ENCODE measurements at regions not wholly inside any gene's neighbourhood (a gene's known extent, or its start where the extent isn't known, plus 50 kb on each side); places are given as distances from the start of the nearest gene placed in this dataset.

- in situ Hi-C loops (cut with HindIII; ENCODE audit: low pct_unique_long_range_greater_than_20kb, low sequenced_read_pairs) = no loop called here
- no peak for DNase-seq (ENCODE audit: low read depth in 1 of 2, low spot score in 1 of 2)
These were observed 85.9 kb upstream of the CCDC91 start for GRCh38 chr12:28104316-28104715.

GRCh38 chr12:28104903-28105864, 85.1 kb upstream of the CCDC91 start:
- TF ChIP-seq JUND (IDR thresholded peaks at IDR 0.05; ENCODE audit: low read depth) = no peak
- no peak for DNase-seq (ENCODE audit: low read depth in 1 of 2, low spot score in 1 of 2)
- in situ Hi-C loops (cut with HindIII; ENCODE audit: low pct_unique_long_range_greater_than_20kb, low sequenced_read_pairs) = no loop called here

More at GRCh38 chr12:28104316-28104715, 85.9 kb upstream of the CCDC91 start:
- TF ChIP-seq JUND (IDR thresholded peaks at IDR 0.05; ENCODE audit: low read depth) = no peak

GRCh38 chr12:28107679-28108078, 82.6 kb upstream of the CCDC91 start:
- in situ Hi-C loops (cut with HindIII; ENCODE audit: low pct_unique_long_range_greater_than_20kb, low sequenced_read_pairs) = no loop called here
- no peak for TF ChIP-seq JUND (IDR thresholded peaks at IDR 0.05; ENCODE audit: low read depth)
- DNase-seq (ENCODE audit: low read depth in 1 of 2, low spot score in 1 of 2) = no peak

- in situ Hi-C loops (cut with HindIII; ENCODE audit: low pct_unique_long_range_greater_than_20kb, low sequenced_read_pairs) = no loop called here
- DNase-seq (ENCODE audit: low read depth in 1 of 2, low spot score in 1 of 2) = no peak
- TF ChIP-seq JUND (IDR thresholded peaks at IDR 0.05; ENCODE audit: low read depth) = no peak
These were observed 81.7 kb upstream of the CCDC91 start for GRCh38 chr12:28108599-28108998.

GRCh38 chr12:28110329-28110728, 79.9 kb upstream of the CCDC91 start:
- peak in 1 of 2 experiments; percentile 17 for DNase-seq (ENCODE audit: low read depth in 1 of 2, low spot score in 1 of 2)
- in situ Hi-C loops (cut with HindIII; ENCODE audit: low pct_unique_long_range_greater_than_20kb, low sequenced_read_pairs) = no loop called here
- no peak for TF ChIP-seq JUND (IDR thresholded peaks at IDR 0.05; ENCODE audit: low read depth)

- TF ChIP-seq JUND (IDR thresholded peaks at IDR 0.05; ENCODE audit: low read depth) = no peak
- in situ Hi-C loops (cut with HindIII; ENCODE audit: low pct_unique_long_range_greater_than_20kb, low sequenced_read_pairs) = no loop called here
These were observed 75.8 kb upstream of the CCDC91 start for GRCh38 chr12:28114488-28114887.

GRCh38 chr12:28121433-28121832, 68.8 kb upstream of the CCDC91 start:
- in situ Hi-C loops (cut with HindIII; ENCODE audit: low pct_unique_long_range_greater_than_20kb, low sequenced_read_pairs) = no loop called here
- DNase-seq (ENCODE audit: low read depth in 1 of 2, low spot score in 1 of 2) = no peak
- TF ChIP-seq JUND (IDR thresholded peaks at IDR 0.05; ENCODE audit: low read depth) = no peak

More at GRCh38 chr12:28114488-28114887, 75.8 kb upstream of the CCDC91 start:
- no peak for DNase-seq (ENCODE audit: low read depth in 1 of 2, low spot score in 1 of 2)

- no peak for DNase-seq (ENCODE audit: low read depth in 1 of 2, low spot score in 1 of 2)
- no peak for TF ChIP-seq JUND (IDR thresholded peaks at IDR 0.05; ENCODE audit: low read depth)
- in situ Hi-C loops (cut with HindIII; ENCODE audit: low pct_unique_long_range_greater_than_20kb, low sequenced_read_pairs) = no loop called here
These were observed 68.2 kb upstream of the CCDC91 start for GRCh38 chr12:28121899-28122655.

GRCh38 chr12:28122756-28123155, 67.5 kb upstream of the CCDC91 start:
- DNase-seq (ENCODE audit: low read depth in 1 of 2, low spot score in 1 of 2) = no peak
- no peak for TF ChIP-seq JUND (IDR thresholded peaks at IDR 0.05; ENCODE audit: low read depth)
- in situ Hi-C loops (cut with HindIII; ENCODE audit: low pct_unique_long_range_greater_than_20kb, low sequenced_read_pairs) = no loop called here

GRCh38 chr12:28127455-28127854, 62.8 kb upstream of the CCDC91 start:
- TF ChIP-seq JUND (IDR thresholded peaks at IDR 0.05; ENCODE audit: low read depth) = no peak
- in situ Hi-C loops (cut with HindIII; ENCODE audit: low pct_unique_long_range_greater_than_20kb, low sequenced_read_pairs) = no loop called here

GRCh38 chr12:28129031-28129430, 61.2 kb upstream of the CCDC91 start:
- DNase-seq (ENCODE audit: low read depth in 1 of 2, low spot score in 1 of 2) = no peak
- in situ Hi-C loops (cut with HindIII; ENCODE audit: low pct_unique_long_range_greater_than_20kb, low sequenced_read_pairs) = no loop called here
- TF ChIP-seq JUND (IDR thresholded peaks at IDR 0.05; ENCODE audit: low read depth) = no peak

More at GRCh38 chr12:28127455-28127854, 62.8 kb upstream of the CCDC91 start:
- no peak for DNase-seq (ENCODE audit: low read depth in 1 of 2, low spot score in 1 of 2)

GRCh38 chr12:28130234-28130624, 60.0 kb upstream of the CCDC91 start:
- DNase-seq (ENCODE audit: low read depth in 1 of 2, low spot score in 1 of 2) = no peak
- in situ Hi-C loops (cut with HindIII; ENCODE audit: low pct_unique_long_range_greater_than_20kb, low sequenced_read_pairs) = no loop called here

More at GRCh38 chr12:28130234-28130624, 60.0 kb upstream of the CCDC91 start:
- no peak for TF ChIP-seq JUND (IDR thresholded peaks at IDR 0.05; ENCODE audit: low read depth)

All from T47D (cell line).